Thyroid gland (tissue), 4 donors: ENCODE measurements at regions not wholly inside any gene's neighbourhood (a gene's known extent, or its start where the extent isn't known, plus 50 kb on each side); places are given as distances from the start of the nearest gene placed in this dataset.
"Not testable (repeated sequence)": the region's sequence is repeated elsewhere in the genome, so short reads cannot be mapped to it uniquely, and the experiment has no call there.

ENCODE experiments used
- DNase-seq, 2 donors: peaks; one replicate each; pipeline ENCODE4 v3.0.0-alpha.2; 2019
- H3K27ac ChIP-seq, 3 donors: fragments of 200-600 bp; sonication (generic); 1 replicate in 2 of 3; 2 replicates in 1 of 3; pipeline ENCODE4 v1.5.1; 2016 to 2019; ENCODE audit warnings: mild to moderate bottlenecking in 1 of 3, moderate library complexity in 1 of 3
- H3K27me3 ChIP-seq: fragments of 200-600 bp; sonication (generic); one replicate; pipeline ENCODE4 v1.5.1; 2019
- H3K36me3 ChIP-seq, 2 donors: fragments of 200-600 bp; sonication (generic); one replicate each; pipeline ENCODE4 v1.5.1; 2016 to 2019
- H3K4me1 ChIP-seq, 2 donors: fragments of 200-600 bp; sonication (generic); one replicate each; pipeline ENCODE4 v1.5.1; 2017 to 2019
- H3K4me3 ChIP-seq, 3 donors: fragments of 200-600 bp; sonication (generic); replicated peaks in 1 of 3; 1 replicate in 2 of 3; 2 replicates in 1 of 3; pipeline ENCODE4 v1.5.1; 2016; ENCODE audit warnings: mild to moderate bottlenecking in 1 of 3
- H3K9me3 ChIP-seq: fragments of 200-600 bp; sonication (generic); one replicate; pipeline ENCODE4 v1.5.1; 2017
- POLR2A ChIP-seq, 2 donors: fragments of 450-650 bp; IDR thresholded peaks; one replicate each; pipeline ENCODE4 v1.6.1; 2017; ENCODE audit warnings: antibody characterized with exemption in 2 of 2, mild to moderate bottlenecking in 2 of 2, moderate library complexity in 1 of 2
- WGBS, 2 donors: methylation state at CpG; one replicate each; pipeline ENCODE4 v1.1.5; 2017; 5-methylcytosine and 5-hydroxymethylcytosine counted together
- intact Hi-C: fragments of 100-400 bp; cut with DNase I; formaldehyde crosslinking; loops from one replicate; pipeline ENCODE4 v1.15.1; 2023
- TF ChIP-seq, protein P1 (sequence below), 6 experiments: fragments of 200-600 bp in 3 of 6; fragments of 450-650 bp in 3 of 6; sonication (generic) in 3 of 6; IDR thresholded peaks; one replicate each; pipeline ENCODE4 v1.5.1; 2016 to 2019; ENCODE audit warnings: antibody characterized with exemption in 6 of 6, mild to moderate bottlenecking in 2 of 6, inconsistent platforms in 1 of 6, moderate library complexity in 1 of 6

DNA sequence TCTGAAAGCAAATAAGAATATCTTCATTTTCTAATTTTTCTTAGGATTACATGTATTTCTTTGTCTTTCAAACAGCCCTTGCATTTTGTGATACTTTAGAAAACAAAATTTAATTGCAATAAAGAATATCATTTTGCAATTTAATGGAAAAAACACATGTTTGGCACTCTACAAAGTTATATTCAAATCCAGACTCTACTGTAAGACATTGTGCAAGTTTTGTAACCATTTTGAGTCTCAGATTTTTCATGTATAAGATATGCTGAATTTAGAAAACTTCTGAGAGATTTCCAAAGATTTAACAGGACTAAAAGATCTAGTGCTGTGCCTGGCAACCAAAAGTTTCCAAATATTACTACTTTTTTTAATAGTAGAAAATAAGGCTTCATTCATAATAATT is 187.1 kb upstream of the AGTR1 start:
- no peak for TF ChIP-seq POLR2A (IDR thresholded peaks at IDR 0.05)
- TF ChIP-seq, protein P1, sequence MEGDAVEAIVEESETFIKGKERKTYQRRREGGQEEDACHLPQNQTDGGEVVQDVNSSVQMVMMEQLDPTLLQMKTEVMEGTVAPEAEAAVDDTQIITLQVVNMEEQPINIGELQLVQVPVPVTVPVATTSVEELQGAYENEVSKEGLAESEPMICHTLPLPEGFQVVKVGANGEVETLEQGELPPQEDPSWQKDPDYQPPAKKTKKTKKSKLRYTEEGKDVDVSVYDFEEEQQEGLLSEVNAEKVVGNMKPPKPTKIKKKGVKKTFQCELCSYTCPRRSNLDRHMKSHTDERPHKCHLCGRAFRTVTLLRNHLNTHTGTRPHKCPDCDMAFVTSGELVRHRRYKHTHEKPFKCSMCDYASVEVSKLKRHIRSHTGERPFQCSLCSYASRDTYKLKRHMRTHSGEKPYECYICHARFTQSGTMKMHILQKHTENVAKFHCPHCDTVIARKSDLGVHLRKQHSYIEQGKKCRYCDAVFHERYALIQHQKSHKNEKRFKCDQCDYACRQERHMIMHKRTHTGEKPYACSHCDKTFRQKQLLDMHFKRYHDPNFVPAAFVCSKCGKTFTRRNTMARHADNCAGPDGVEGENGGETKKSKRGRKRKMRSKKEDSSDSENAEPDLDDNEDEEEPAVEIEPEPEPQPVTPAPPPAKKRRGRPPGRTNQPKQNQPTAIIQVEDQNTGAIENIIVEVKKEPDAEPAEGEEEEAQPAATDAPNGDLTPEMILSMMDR (IDR thresholded peaks at IDR 0.05) = no peak
- intact Hi-C loops = no loop called here
- H3K4me1 ChIP-seq = no peaks in the 10 kb centered on the region
- no peak for DNase-seq
- H3K27ac ChIP-seq = no peak overlapping the region
- no peak overlapping the region for H3K4me3 ChIP-seq
- H3K27me3 ChIP-seq = no peaks in the 10 kb centered on the region
- no peaks in the 10 kb centered on the region for H3K9me3 ChIP-seq
- no peaks in the 10 kb centered on the region for H3K36me3 ChIP-seq

DNA sequence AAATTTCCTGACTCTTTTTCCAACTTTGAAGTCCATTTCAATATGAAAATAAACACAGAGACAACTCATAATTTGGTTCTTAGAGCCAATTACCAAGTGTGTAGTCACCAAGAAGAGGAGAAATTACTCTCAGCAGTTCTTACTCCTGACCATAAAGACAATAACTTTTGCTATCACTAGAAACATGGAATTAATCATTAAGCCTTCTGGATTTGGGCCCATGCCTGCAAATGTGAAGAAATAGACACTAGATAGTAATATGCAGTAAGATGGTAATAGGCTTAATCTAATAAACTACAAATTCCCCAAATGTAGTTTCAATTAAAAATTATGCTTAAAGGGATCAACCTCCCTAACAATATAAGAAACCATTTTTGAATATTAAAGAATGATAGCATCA is 185.1 kb upstream of the AGTR1 start:
- H3K4me1 ChIP-seq = no peaks in the 10 kb centered on the region
- no peaks in the 10 kb centered on the region for H3K27me3 ChIP-seq
- intact Hi-C loops = no loop called here
- TF ChIP-seq, protein P1 (IDR thresholded peaks at IDR 0.05) = no peak
- TF ChIP-seq POLR2A (IDR thresholded peaks at IDR 0.05) = no peak
- no peaks in the 10 kb centered on the region for H3K36me3 ChIP-seq
- no peak overlapping the region for H3K4me3 ChIP-seq
- H3K9me3 ChIP-seq = no peaks in the 10 kb centered on the region
- H3K27ac ChIP-seq = no peak overlapping the region
- no peak for DNase-seq

DNA sequence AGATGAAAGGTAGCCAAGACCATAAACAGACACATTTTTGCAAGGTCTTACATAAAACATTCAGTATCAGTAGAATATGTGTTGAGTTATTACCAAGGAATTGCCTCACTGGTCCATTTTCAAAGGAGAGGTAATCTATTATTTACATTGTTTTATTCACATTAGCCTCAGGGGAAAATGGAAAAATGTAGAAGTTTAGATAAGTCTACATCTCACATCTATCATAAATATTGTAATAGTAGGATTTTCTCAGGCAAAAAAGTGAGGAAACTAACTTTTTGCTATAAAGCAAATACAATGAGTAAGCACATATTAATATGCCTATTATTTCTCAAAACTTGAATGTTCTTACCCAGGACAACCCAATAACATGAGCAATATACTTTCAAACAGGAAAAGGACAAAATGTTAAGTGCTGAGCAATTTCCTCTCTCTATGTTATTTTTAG is 184.6 kb upstream of the AGTR1 start:
- intact Hi-C loops = no loop called here
- no peaks in the 10 kb centered on the region for H3K9me3 ChIP-seq

DNA sequence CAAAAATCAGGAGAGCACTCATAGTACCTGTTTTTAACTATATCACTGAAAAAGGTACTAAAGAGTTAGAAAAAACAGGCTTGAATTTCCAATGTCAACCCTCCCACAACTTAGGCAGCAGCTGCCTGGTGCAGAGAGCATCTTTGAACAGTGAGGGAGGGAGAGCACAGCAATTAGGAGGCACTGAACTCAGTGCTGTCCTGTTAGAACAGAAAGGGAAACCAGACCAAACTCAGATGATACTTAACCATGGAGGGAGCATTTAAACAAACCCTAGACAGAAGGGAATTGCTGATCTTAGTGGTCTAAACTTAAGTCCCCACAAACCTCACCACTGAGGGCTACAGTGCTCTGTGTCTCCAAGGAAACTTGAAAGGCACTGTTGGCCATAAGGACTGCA is 179.2 kb upstream of the AGTR1 start:
- no peak for DNase-seq
- Histone ChIP-seq H3K4me3 (no peak overlapping the region), H3K36me3 (no peaks in the 10 kb centered on the region), H3K4me1 (no peaks in the 10 kb centered on the region), H3K9me3 (no peaks in the 10 kb centered on the region), H3K27ac (no peak overlapping the region), H3K27me3 (no peaks in the 10 kb centered on the region)
- intact Hi-C loops = no loop called here
- TF ChIP-seq POLR2A (IDR thresholded peaks at IDR 0.05) = no peak
- TF ChIP-seq, protein P1 (IDR thresholded peaks at IDR 0.05) = no peak

More for the DNA sequence above, 184.6 kb upstream of the AGTR1 start:
- Histone ChIP-seq H3K4me3 (no peak overlapping the region), H3K4me1 (no peaks in the 10 kb centered on the region), H3K27me3 (no peaks in the 10 kb centered on the region), H3K27ac (no peak overlapping the region), H3K36me3 (no peaks in the 10 kb centered on the region)
- no peak for DNase-seq
- TF ChIP-seq, protein P1 (IDR thresholded peaks at IDR 0.05) = no peak
- no peak for TF ChIP-seq POLR2A (IDR thresholded peaks at IDR 0.05)

DNA sequence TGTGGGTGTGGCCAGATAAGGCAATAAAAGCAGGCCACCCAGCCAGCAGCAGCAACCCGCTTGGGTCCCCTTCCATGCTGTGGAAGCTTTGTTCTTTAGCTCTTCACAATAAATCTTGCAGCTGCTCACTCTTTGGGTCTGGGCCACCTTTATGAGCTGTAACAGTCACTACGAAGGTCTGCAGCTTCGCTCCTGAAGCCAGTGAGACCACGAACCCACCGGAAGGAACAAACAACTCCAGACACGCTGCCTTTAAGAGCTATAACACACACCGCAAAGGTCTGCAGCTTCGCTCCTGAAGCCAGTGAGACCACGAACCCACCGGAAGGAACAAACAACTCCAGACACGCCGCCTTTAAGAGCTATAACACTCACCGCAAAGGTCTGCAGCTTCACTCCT is 172.1 kb upstream of the AGTR1 start:
- H3K27me3 ChIP-seq, H3K4me3 ChIP-seq, intact Hi-C loops, H3K9me3 ChIP-seq, H3K36me3 ChIP-seq, DNase-seq, H3K4me1 ChIP-seq, H3K27ac ChIP-seq: not testable (repeated sequence)
- 85% methylated on average over 13 of the region's 13 CpGs for WGBS, 2 donors

DNA sequence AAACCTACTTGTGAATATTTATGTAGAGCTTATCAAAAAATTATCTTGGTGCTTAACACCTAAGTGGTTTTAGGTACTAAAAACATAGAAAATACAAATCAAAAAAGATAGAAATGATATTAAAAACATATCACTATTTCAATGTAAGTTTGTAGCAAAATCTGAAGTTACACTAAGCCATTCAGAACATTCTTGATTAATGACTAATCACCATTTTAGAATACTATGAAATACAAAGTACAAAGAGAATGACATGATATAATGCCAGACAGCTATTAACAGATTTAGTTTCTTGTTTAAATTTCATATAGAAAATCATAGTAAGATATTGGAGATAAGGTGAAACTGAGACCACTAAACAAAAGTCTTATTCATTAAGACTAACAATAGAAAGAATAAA is 169.7 kb upstream of the AGTR1 start:
- H3K27ac ChIP-seq = no peak overlapping the region
- DNase-seq = no peak
- intact Hi-C loops = no loop called here
- TF ChIP-seq POLR2A (IDR thresholded peaks at IDR 0.05) = no peak
- TF ChIP-seq, protein P1 (IDR thresholded peaks at IDR 0.05) = no peak
- no peaks in the 10 kb centered on the region for H3K9me3 ChIP-seq
- no peaks in the 10 kb centered on the region for H3K4me1 ChIP-seq
- no peaks in the 10 kb centered on the region for H3K27me3 ChIP-seq
- no peak overlapping the region for H3K4me3 ChIP-seq
- H3K36me3 ChIP-seq = no peaks in the 10 kb centered on the region
